Glutamatergic neuron (in vitro differentiated cells): ENCODE measurements at regions not wholly inside any gene's neighbourhood (a gene's known extent, or its start where the extent isn't known, plus 50 kb on each side); places are given as distances from the start of the nearest gene placed in this dataset.

Experiments used
- DNase-seq: peaks from one replicate; pipeline ENCODE4 v3.0.0; 2022
- H3K27ac Mint-ChIP-seq: one replicate; pipeline ENCODE4 v1.8.0; 2020; ENCODE audit warnings: mild to moderate bottlenecking, mixed read lengths, inconsistent platforms; ENCODE audit not compliant: unreplicated experiment
- H3K27me3 Mint-ChIP-seq: one replicate; pipeline ENCODE4 v1.8.0; 2020; ENCODE audit warnings: mild to moderate bottlenecking, moderate library complexity, mixed read lengths, inconsistent platforms; ENCODE audit not compliant: unreplicated experiment
- H3K36me3 Mint-ChIP-seq: one replicate; pipeline ENCODE4 v1.8.0; 2020; ENCODE audit warnings: mild to moderate bottlenecking, mixed read lengths, inconsistent platforms; ENCODE audit not compliant: unreplicated experiment
- H3K4me1 Mint-ChIP-seq: one replicate; pipeline ENCODE4 v1.8.0; 2020; ENCODE audit warnings: mild to moderate bottlenecking, low read depth, mixed read lengths, inconsistent platforms; ENCODE audit not compliant: unreplicated experiment
- H3K4me3 Mint-ChIP-seq: one replicate; pipeline ENCODE4 v1.8.0; 2020; ENCODE audit warnings: mild to moderate bottlenecking, mixed read lengths, inconsistent platforms; ENCODE audit not compliant: unreplicated experiment
- H3K9me3 Mint-ChIP-seq: one replicate; pipeline ENCODE4 v1.8.0; 2020; ENCODE audit warnings: mild to moderate bottlenecking, moderate library complexity, mixed read lengths, inconsistent platforms; ENCODE audit not compliant: unreplicated experiment
- CTCF ChIP-seq: fragments of 200-600 bp; sonication (generic); IDR thresholded peaks from one replicate; pipeline ENCODE4 v1.5.0; 2021; ENCODE audit not compliant: partially characterized antibody, unreplicated experiment

GRCh38 chr2:83602753-83603152, 856.3 kb downstream of the SUCLG1 start:
- Mint-ChIP-seq H3K27me3 (no peaks in the 10 kb centered on the region), H3K9me3 (no peaks in the 10 kb centered on the region), H3K4me1 (no peaks in the 10 kb centered on the region), H3K27ac (no peak overlapping the region), H3K36me3 (no peaks in the 10 kb centered on the region), H3K4me3 (no peak overlapping the region)
- DNase-seq, result no peak
- no peak for TF ChIP-seq CTCF

- DNase-seq, result no peak
- H3K4me3 Mint-ChIP-seq, result no peak overlapping the region
- no peaks in the 10 kb centered on the region for H3K9me3 Mint-ChIP-seq
- no peaks in the 10 kb centered on the region for H3K27me3 Mint-ChIP-seq
- no peaks in the 10 kb centered on the region for H3K36me3 Mint-ChIP-seq
- no peaks in the 10 kb centered on the region for H3K4me1 Mint-ChIP-seq
- TF ChIP-seq CTCF, result no peak
- no peak overlapping the region for H3K27ac Mint-ChIP-seq
Observed at GRCh38 chr2:83596592-83597282, 862.3 kb downstream of the SUCLG1 start.

GRCh38 chr2:83595926-83596325, 863.2 kb downstream of the SUCLG1 start:
- H3K27ac Mint-ChIP-seq, result no peak overlapping the region
- H3K4me3 Mint-ChIP-seq, result no peak overlapping the region
- H3K27me3 Mint-ChIP-seq, result no peaks in the 10 kb centered on the region
- DNase-seq, result no peak
- no peaks in the 10 kb centered on the region for H3K4me1 Mint-ChIP-seq
- H3K9me3 Mint-ChIP-seq, result no peaks in the 10 kb centered on the region
- no peak for TF ChIP-seq CTCF
- H3K36me3 Mint-ChIP-seq, result no peaks in the 10 kb centered on the region

- H3K4me1 Mint-ChIP-seq, result no peaks in the 10 kb centered on the region
- no peaks in the 10 kb centered on the region for H3K9me3 Mint-ChIP-seq
- DNase-seq, result no peak
- H3K27me3 Mint-ChIP-seq, result no peaks in the 10 kb centered on the region
- TF ChIP-seq CTCF, result no peak
- no peak overlapping the region for H3K27ac Mint-ChIP-seq
- no peak overlapping the region for H3K4me3 Mint-ChIP-seq
- no peaks in the 10 kb centered on the region for H3K36me3 Mint-ChIP-seq
Observed at GRCh38 chr2:83595121-83595690, 863.9 kb downstream of the SUCLG1 start.
